WTC11 (cell line): ENCODE measurements at regions not wholly inside any gene's neighbourhood (a gene's known extent, or its start where the extent isn't known, plus 50 kb on each side); places are given as distances from the start of the nearest gene placed in this dataset.

Experiments used
- ATAC-seq: fragments of 200-7000 bp; cut with Tn5 transposase; 2 replicates; pipeline ENCODE4 v1.10.0; 2021; ENCODE audit warnings: mild to moderate bottlenecking, moderate library complexity
- CTCF ChIA-PET: fragments of 300-600 bp; sonication (Branson Sonifier 250); formaldehyde crosslinking; loops from one replicate; lab custom pipeline; 2021; ENCODE audit warnings: antibody characterized with exemption; lab: Charles Lee
- POLR2A ChIA-PET: fragments of 350-600 bp; sonication (Branson Sonifier 250); formaldehyde crosslinking; loops from one replicate; lab custom pipeline; 2021; ENCODE audit warnings: antibody characterized with exemption; lab: Charles Lee
- DNase-seq: peaks from one replicate; pipeline ENCODE4 v3.0.0; 2021; ENCODE audit warnings: low spot score
- H3K27ac Mint-ChIP-seq: 2 replicates; pipeline ENCODE4 v1.8.0; 2021; ENCODE audit warnings: mixed read lengths
- H3K27me3 Mint-ChIP-seq: 2 replicates; pipeline ENCODE4 v1.8.0; 2021; ENCODE audit warnings: low read depth, mild to moderate bottlenecking, moderate library complexity, mixed read lengths
- H3K36me3 Mint-ChIP-seq: 2 replicates; pipeline ENCODE4 v1.8.0; 2021; ENCODE audit warnings: mixed read lengths
- H3K4me1 Mint-ChIP-seq: 2 replicates; pipeline ENCODE4 v1.8.0; 2022; ENCODE audit warnings: mixed read lengths
- H3K4me3 Mint-ChIP-seq: 2 replicates; pipeline ENCODE4 v1.8.0; 2021; ENCODE audit warnings: mild to moderate bottlenecking, moderate library complexity, mixed read lengths
- H3K9me3 Mint-ChIP-seq: 2 replicates; pipeline ENCODE4 v1.8.0; 2021; ENCODE audit warnings: mixed read lengths
- CBFB ChIP-seq: sonication (generic); formaldehyde crosslinking; IDR thresholded peaks from 2 replicates; pipeline ENCODE4 v1.8.1; 2022; ENCODE audit warnings: mild to moderate bottlenecking, low read depth, missing genetic modification reagents
- ERG ChIP-seq: fragments of 250-450 bp; sonication (Bioruptor Pico); IDR thresholded peaks from 2 replicates; pipeline ENCODE4 v1.8.0; 2021; ENCODE audit warnings: mild to moderate bottlenecking
- ETV6 ChIP-seq: sonication (generic); formaldehyde crosslinking; IDR thresholded peaks from 2 replicates; pipeline ENCODE4 v1.8.1; 2022; ENCODE audit warnings: mild to moderate bottlenecking, missing genetic modification reagents
- FOXJ3 ChIP-seq: sonication (generic); formaldehyde crosslinking; IDR thresholded peaks from 2 replicates; pipeline ENCODE4 v1.9.0; 2021; ENCODE audit warnings: missing genetic modification reagents, mild to moderate bottlenecking, borderline replicate concordance
- MLX ChIP-seq: sonication (generic); formaldehyde crosslinking; IDR thresholded peaks from 2 replicates; pipeline ENCODE4 v1.8.1; 2023; ENCODE audit warnings: mild to moderate bottlenecking, missing genetic modification reagents, moderate library complexity
- RELA ChIP-seq: sonication (generic); formaldehyde crosslinking; IDR thresholded peaks from 2 replicates; pipeline ENCODE4 v1.8.1; 2022; ENCODE audit warnings: missing genetic modification reagents, mild to moderate bottlenecking, borderline replicate concordance
- SMAD4 ChIP-seq: sonication (generic); formaldehyde crosslinking; IDR thresholded peaks from 2 replicates; pipeline ENCODE4 v1.8.0; 2022; ENCODE audit warnings: mild to moderate bottlenecking, missing genetic modification reagents
- TCF7 ChIP-seq: sonication (generic); formaldehyde crosslinking; IDR thresholded peaks from 2 replicates; pipeline ENCODE4 v1.8.0; 2022; ENCODE audit warnings: mild to moderate bottlenecking, low read depth, missing genetic modification reagents, moderate library complexity
- ZNF138 ChIP-seq: sonication (generic); formaldehyde crosslinking; conservative IDR thresholded peaks from 2 replicates; pipeline ENCODE4 v1.8.1; 2022; ENCODE audit warnings: mild to moderate bottlenecking, moderate library complexity, missing genetic modification reagents
- ZNF219 ChIP-seq: sonication (generic); formaldehyde crosslinking; IDR thresholded peaks from 2 replicates; pipeline ENCODE4 v1.8.0; 2023; ENCODE audit warnings: missing genetic modification reagents, mild to moderate bottlenecking, borderline replicate concordance
- ZNF232 ChIP-seq: sonication (generic); formaldehyde crosslinking; IDR thresholded peaks from 2 replicates; pipeline ENCODE4 v1.8.0; 2022; ENCODE audit warnings: mild to moderate bottlenecking, missing genetic modification reagents
- ZNF263 ChIP-seq: sonication (generic); formaldehyde crosslinking; IDR thresholded peaks from 2 replicates; pipeline ENCODE4 v1.8.1; 2022; ENCODE audit warnings: low read depth, mild to moderate bottlenecking, moderate library complexity, missing genetic modification reagents
- ZNF512 ChIP-seq: sonication (generic); formaldehyde crosslinking; IDR thresholded peaks from 2 replicates; pipeline ENCODE4 v1.8.1; 2022; ENCODE audit warnings: missing genetic modification reagents, borderline replicate concordance
- TF ChIP-seq, protein P1 (sequence below): sonication (generic); formaldehyde crosslinking; IDR thresholded peaks from 2 replicates; pipeline ENCODE4 v1.8.1; 2023; ENCODE audit warnings: mild to moderate bottlenecking, missing genetic modification reagents
- TF ChIP-seq, protein P2 (sequence below): sonication (generic); formaldehyde crosslinking; IDR thresholded peaks from 2 replicates; pipeline ENCODE4 v1.8.1; 2023; ENCODE audit warnings: mild to moderate bottlenecking, missing genetic modification reagents, moderate library complexity
- TF ChIP-seq, protein P3 (sequence below): fragments of 250-450 bp; sonication (Bioruptor Pico); IDR thresholded peaks from 2 replicates; pipeline ENCODE4 v1.9.0; 2021; ENCODE audit warnings: moderate library complexity, mild to moderate bottlenecking, inconsistent platforms, borderline replicate concordance
- TF ChIP-seq, protein P4 (sequence below): sonication (generic); formaldehyde crosslinking; IDR thresholded peaks from 2 replicates; pipeline ENCODE4 v1.8.1; 2022; ENCODE audit warnings: mild to moderate bottlenecking, missing genetic modification reagents, moderate library complexity, borderline replicate concordance
- TF ChIP-seq, protein P5 (sequence below): fragments of 250-450 bp; sonication (Bioruptor Pico); IDR thresholded peaks from 2 replicates; pipeline ENCODE4 v2.1.2; 2022; ENCODE audit warnings: mild to moderate bottlenecking, moderate library complexity

GRCh38 chr18:73638709-73639108 lies 508.9 kb downstream of the FBXO15 start:
- H3K9me3 Mint-ChIP-seq = no peaks in the 10 kb centered on the region
- ATAC-seq (no peak), DNase-seq (no peak)
- no peaks in the 10 kb centered on the region for H3K36me3 Mint-ChIP-seq
- no peak overlapping the region for H3K27ac Mint-ChIP-seq
- CTCF ChIA-PET = no interaction called here
- no peak overlapping the region for H3K4me3 Mint-ChIP-seq
- TF ChIP-seq, protein P1, sequence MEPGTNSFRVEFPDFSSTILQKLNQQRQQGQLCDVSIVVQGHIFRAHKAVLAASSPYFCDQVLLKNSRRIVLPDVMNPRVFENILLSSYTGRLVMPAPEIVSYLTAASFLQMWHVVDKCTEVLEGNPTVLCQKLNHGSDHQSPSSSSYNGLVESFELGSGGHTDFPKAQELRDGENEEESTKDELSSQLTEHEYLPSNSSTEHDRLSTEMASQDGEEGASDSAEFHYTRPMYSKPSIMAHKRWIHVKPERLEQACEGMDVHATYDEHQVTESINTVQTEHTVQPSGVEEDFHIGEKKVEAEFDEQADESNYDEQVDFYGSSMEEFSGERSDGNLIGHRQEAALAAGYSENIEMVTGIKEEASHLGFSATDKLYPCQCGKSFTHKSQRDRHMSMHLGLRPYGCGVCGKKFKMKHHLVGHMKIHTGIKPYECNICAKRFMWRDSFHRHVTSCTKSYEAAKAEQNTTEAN = no peak
- TF ChIP-seq, protein P2, sequence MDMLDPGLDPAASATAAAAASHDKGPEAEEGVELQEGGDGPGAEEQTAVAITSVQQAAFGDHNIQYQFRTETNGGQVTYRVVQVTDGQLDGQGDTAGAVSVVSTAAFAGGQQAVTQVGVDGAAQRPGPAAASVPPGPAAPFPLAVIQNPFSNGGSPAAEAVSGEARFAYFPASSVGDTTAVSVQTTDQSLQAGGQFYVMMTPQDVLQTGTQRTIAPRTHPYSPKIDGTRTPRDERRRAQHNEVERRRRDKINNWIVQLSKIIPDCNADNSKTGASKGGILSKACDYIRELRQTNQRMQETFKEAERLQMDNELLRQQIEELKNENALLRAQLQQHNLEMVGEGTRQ (CRISPR knock-in tag) = no peak
- TF ChIP-seq ZNF512 (CRISPR knock-in tag) (no peak), SMAD4 (CRISPR knock-in tag) (no peak), ERG (CRISPR knock-in tag) (no peak), ETV6 (CRISPR knock-in tag) (no peak), TCF7 (CRISPR knock-in tag) (no peak), ZNF219 (no peak), CBFB (CRISPR knock-in tag) (no peak), MLX (CRISPR knock-in tag) (no peak), RELA (no peak), ZNF138 (CRISPR knock-in tag) (no peak), FOXJ3 (no peak), ZNF263 (CRISPR knock-in tag) (no peak), ZNF232 (no peak)
- TF ChIP-seq, protein P3, sequence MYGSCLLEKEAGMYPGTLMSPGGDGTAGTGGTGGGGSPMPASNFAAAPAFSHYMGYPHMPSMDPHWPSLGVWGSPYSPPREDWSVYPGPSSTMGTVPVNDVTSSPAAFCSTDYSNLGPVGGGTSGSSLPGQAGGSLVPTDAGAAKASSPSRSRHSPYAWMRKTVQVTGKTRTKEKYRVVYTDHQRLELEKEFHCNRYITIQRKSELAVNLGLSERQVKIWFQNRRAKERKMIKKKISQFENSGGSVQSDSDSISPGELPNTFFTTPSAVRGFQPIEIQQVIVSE (CRISPR knock-in tag) = no peak
- TF ChIP-seq, protein P4, sequence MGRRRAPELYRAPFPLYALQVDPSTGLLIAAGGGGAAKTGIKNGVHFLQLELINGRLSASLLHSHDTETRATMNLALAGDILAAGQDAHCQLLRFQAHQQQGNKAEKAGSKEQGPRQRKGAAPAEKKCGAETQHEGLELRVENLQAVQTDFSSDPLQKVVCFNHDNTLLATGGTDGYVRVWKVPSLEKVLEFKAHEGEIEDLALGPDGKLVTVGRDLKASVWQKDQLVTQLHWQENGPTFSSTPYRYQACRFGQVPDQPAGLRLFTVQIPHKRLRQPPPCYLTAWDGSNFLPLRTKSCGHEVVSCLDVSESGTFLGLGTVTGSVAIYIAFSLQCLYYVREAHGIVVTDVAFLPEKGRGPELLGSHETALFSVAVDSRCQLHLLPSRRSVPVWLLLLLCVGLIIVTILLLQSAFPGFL (CRISPR knock-in tag) = no peak
- TF ChIP-seq, protein P5, sequence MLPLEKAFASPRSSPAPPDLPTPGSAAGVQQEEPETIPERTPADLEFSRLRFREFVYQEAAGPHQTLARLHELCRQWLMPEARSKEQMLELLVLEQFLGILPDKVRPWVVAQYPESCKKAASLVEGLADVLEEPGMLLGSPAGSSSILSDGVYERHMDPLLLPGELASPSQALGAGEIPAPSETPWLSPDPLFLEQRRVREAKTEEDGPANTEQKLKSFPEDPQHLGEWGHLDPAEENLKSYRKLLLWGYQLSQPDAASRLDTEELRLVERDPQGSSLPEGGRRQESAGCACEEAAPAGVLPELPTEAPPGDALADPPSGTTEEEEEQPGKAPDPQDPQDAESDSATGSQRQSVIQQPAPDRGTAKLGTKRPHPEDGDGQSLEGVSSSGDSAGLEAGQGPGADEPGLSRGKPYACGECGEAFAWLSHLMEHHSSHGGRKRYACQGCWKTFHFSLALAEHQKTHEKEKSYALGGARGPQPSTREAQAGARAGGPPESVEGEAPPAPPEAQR (CRISPR knock-in tag) = no peak
- POLR2A ChIA-PET = no interaction called here
- H3K4me1 Mint-ChIP-seq = 0 out of 2 replicates have a peak, but pooled peaks cover 3% of the 10 kb centered on the region
- no peaks in the 10 kb centered on the region for H3K27me3 Mint-ChIP-seq
